HCT116 (cell line): ENCODE measurements at regions not wholly inside any gene's neighbourhood (a gene's known extent, or its start where the extent isn't known, plus 50 kb on each side); places are given as distances from the start of the nearest gene placed in this dataset.

ENCODE experiments used
- ATAC-seq: fragments of 200-7000 bp; cut with Tn5 transposase; 2 replicates; pipeline ENCODE4 v1.9.1; 2020; ENCODE audit warnings: mild to moderate bottlenecking, moderate library complexity
- BruUV-seq: library from RNA; stranded (reverse); fragments of 400-500 nt; replicated peaks from 2 replicates; lab custom pipeline; 2021; lab: Mats Ljungman, UMichigan
- CTCF ChIA-PET: fragments of 300-600 bp; sonication (Branson Sonifier 250); formaldehyde crosslinking; loops from one replicate; lab custom pipeline; 2021; ENCODE audit warnings: antibody characterized with exemption; lab: Charles Lee
- POLR2A ChIA-PET: fragments of 300-600, 350-600 bp; sonication (Branson Sonifier 250); formaldehyde crosslinking; loops from one replicate; lab custom pipeline; 2021; ENCODE audit warnings: antibody characterized with exemption; lab: Charles Lee
- RAD21 ChIA-PET, 2 experiments: fragments of 300-600 bp; sonication (Branson Sonifier 250); formaldehyde crosslinking; loops; one replicate each; lab custom pipeline; 2023; ENCODE audit warnings: low total read pairs in 2 of 2; ENCODE audit not compliant: uncharacterized antibody in 2 of 2, unreplicated experiment in 2 of 2, low non-redundant PET in 1 of 2; lab: Charles Lee
- DNase-seq: peaks from one replicate; pipeline ENCODE4 v3.0.0-alpha.2; 2010; ENCODE audit warnings: low read depth, low spot score
- H2AFZ ChIP-seq: fragments of 200-600 bp; shearing (Covaris generic), sonication (generic); 2 replicates; pipeline ENCODE4 v1.6.1; 2017; ENCODE audit warnings: low read depth, mixed run types, mixed read lengths, antibody characterized with exemption, low read length; ENCODE audit not compliant: poor library complexity, severe bottlenecking
- H3K27ac ChIP-seq: 2 replicates; pipeline ENCODE4 v1.5.1; 2012; ENCODE audit warnings: low read depth, low read length
- H3K27me3 ChIP-seq: fragments of 200-600 bp; sonication (generic); 2 replicates; pipeline ENCODE4 v1.6.1; 2016; ENCODE audit warnings: mixed run types, low read length, mixed read lengths; ENCODE audit not compliant: insufficient read depth
- H3K36me3 ChIP-seq, 2 experiments: fragments of 200-500 bp in 1 of 2; fragments of 200-600 bp in 1 of 2; sonication (Bioruptor generic) in 1 of 2; sonication (generic) in 1 of 2; 2 replicates each; pipeline versions ENCODE4 v1.5.1 to v1.6.1; 2014 to 2016; ENCODE audit warnings: low read length in 2 of 2, inconsistent platforms in 1 of 2, mixed read lengths in 1 of 2, mixed run types in 1 of 2; ENCODE audit not compliant: insufficient read depth in 2 of 2, control insufficient read depth in 1 of 2
- H3K4me1 ChIP-seq, 2 experiments: fragments of 200-600 bp in 1 of 2; sonication (generic) in 1 of 2; 2 replicates each; pipeline versions ENCODE4 v1.5.1 to v1.6.1; 2012 to 2017; ENCODE audit warnings: low read length in 2 of 2, inconsistent platforms in 1 of 2, mild to moderate bottlenecking in 1 of 2, mixed read lengths in 1 of 2, mixed run types in 1 of 2, moderate library complexity in 1 of 2; ENCODE audit not compliant: insufficient read depth in 2 of 2, control insufficient read depth in 1 of 2
- H3K4me2 ChIP-seq: fragments of 200-600 bp; sonication (generic); 2 replicates; pipeline ENCODE4 v1.6.1; 2017; ENCODE audit warnings: mixed run types, low read length, mixed read lengths
- H3K4me3 ChIP-seq, 2 experiments: fragments of 200-600 bp in 1 of 2; sonication (generic) in 1 of 2; replicated peaks in 1 of 2; 2 replicates each; pipeline ENCODE4 v1.5.1; 2011 to 2016; ENCODE audit warnings: low read length in 2 of 2, control low read depth in 1 of 2, low read depth in 1 of 2, mild to moderate bottlenecking in 1 of 2, mixed read lengths in 1 of 2, mixed run types in 1 of 2
- H3K79me2 ChIP-seq: fragments of 200-600 bp; sonication (generic); 2 replicates; pipeline ENCODE4 v1.6.1; 2017; ENCODE audit warnings: mild to moderate bottlenecking, mixed run types, low read length, moderate library complexity, mixed read lengths; ENCODE audit not compliant: insufficient read depth
- H3K9ac ChIP-seq: fragments of 200-600 bp; sonication (generic); 2 replicates; pipeline ENCODE4 v1.6.1; 2016; ENCODE audit warnings: low read length, mixed read lengths
- H3K9me2 ChIP-seq: fragments of 200-600 bp; sonication (generic), shearing (Covaris generic); 2 replicates; pipeline ENCODE4 v1.6.1; 2017; ENCODE audit warnings: mixed run types, mild to moderate bottlenecking, moderate library complexity; ENCODE audit not compliant: insufficient read depth
- H3K9me3 ChIP-seq, 2 experiments: fragments of 200-500 bp in 1 of 2; fragments of 200-600 bp in 1 of 2; sonication (Bioruptor generic) in 1 of 2; sonication (generic) in 1 of 2; 2 replicates each; pipeline ENCODE4 v1.6.1; 2014 to 2017; ENCODE audit warnings: low read length in 2 of 2, mixed read lengths in 2 of 2, inconsistent platforms in 1 of 2, low read depth in 1 of 2, mild to moderate bottlenecking in 1 of 2, mixed run types in 1 of 2, moderate library complexity in 1 of 2; ENCODE audit not compliant: control insufficient read depth in 1 of 2, insufficient read depth in 1 of 2
- H4K20me1 ChIP-seq: fragments of 200-600 bp; sonication (generic), shearing (Covaris generic); 2 replicates; pipeline ENCODE4 v1.6.1; 2017; ENCODE audit warnings: mixed run types, mild to moderate bottlenecking, moderate library complexity; ENCODE audit not compliant: insufficient read depth
- ATF3 ChIP-seq: IDR thresholded peaks from 2 replicates; pipeline ENCODE4 v1.6.1; 2012
- CBX3 ChIP-seq: IDR thresholded peaks from 2 replicates; pipeline ENCODE4 v1.6.1; 2012; ENCODE audit warnings: low read depth
- CEBPB ChIP-seq: IDR thresholded peaks from 2 replicates; pipeline ENCODE4 v1.6.1; 2012; ENCODE audit warnings: low read depth
- EGR1 ChIP-seq: IDR thresholded peaks from 2 replicates; pipeline ENCODE4 v1.6.1; 2012; ENCODE audit warnings: low read depth
- EZH2 ChIP-seq: fragments of 200-600 bp; sonication (generic); IDR thresholded peaks from 2 replicates; pipeline ENCODE4 v1.6.1; 2017; ENCODE audit warnings: antibody characterized with exemption, mixed run types
- EZH2phosphoT487 ChIP-seq: fragments of 200-600 bp; IDR thresholded peaks from 2 replicates; pipeline ENCODE4 v1.6.1; 2018; ENCODE audit warnings: antibody characterized with exemption, borderline replicate concordance
- FOSL1 ChIP-seq: IDR thresholded peaks from 2 replicates; pipeline ENCODE4 v1.6.1; 2012; ENCODE audit warnings: low read depth
- MAX ChIP-seq: IDR thresholded peaks from 2 replicates; pipeline ENCODE4 v1.6.1; 2012
- POLR2A ChIP-seq: IDR thresholded peaks from 2 replicates; pipeline ENCODE4 v1.7.0; 2011; ENCODE audit warnings: borderline replicate concordance; ENCODE audit not compliant: insufficient read depth, insufficient read length; ENCODE audit errors: extremely low read depth
- POLR2AphosphoS5 ChIP-seq: IDR thresholded peaks from 2 replicates; pipeline ENCODE4 v1.6.1; 2011; ENCODE audit warnings: mild to moderate bottlenecking, low read depth, low read length, moderate library complexity
- RAD21 ChIP-seq: IDR thresholded peaks from 2 replicates; pipeline ENCODE4 v1.6.1; 2012; ENCODE audit warnings: low read depth, mild to moderate bottlenecking
- REST ChIP-seq: IDR thresholded peaks from 2 replicates; pipeline ENCODE4 v1.6.1; 2012; ENCODE audit warnings: low read depth
- SIN3A ChIP-seq: IDR thresholded peaks from 2 replicates; pipeline ENCODE4 v1.6.1; 2012; ENCODE audit warnings: low read depth
- SP1 ChIP-seq: IDR thresholded peaks from 2 replicates; pipeline ENCODE4 v1.6.1; 2012; ENCODE audit warnings: low read depth
- SRF ChIP-seq: IDR thresholded peaks from 2 replicates; pipeline ENCODE4 v1.6.1; 2012; ENCODE audit warnings: low read depth
- YY1 ChIP-seq: IDR thresholded peaks from 2 replicates; pipeline ENCODE4 v1.6.1; 2011; ENCODE audit warnings: low read length, low read depth, moderate library complexity, mild to moderate bottlenecking; ENCODE audit not compliant: insufficient replicate concordance; ENCODE audit errors: extremely low read depth
- ZBTB33 ChIP-seq: IDR thresholded peaks from 2 replicates; pipeline ENCODE4 v1.6.1; 2011; ENCODE audit warnings: mild to moderate bottlenecking, low read length, moderate library complexity; ENCODE audit not compliant: insufficient replicate concordance; ENCODE audit errors: extremely low read depth
- ZFX ChIP-seq: fragments of 450-650 bp; IDR thresholded peaks from 2 replicates; pipeline ENCODE4 v1.6.1; 2017
- ZNF274 ChIP-seq: fragments of 200-500 bp; sonication (Bioruptor generic); IDR thresholded peaks from 2 replicates; pipeline ENCODE4 v1.6.1; 2014; ENCODE audit warnings: mild to moderate bottlenecking, low read depth, low read length, inconsistent platforms
- intact Hi-C: fragments of 100-400 bp; cut with micrococcal nuclease; formaldehyde crosslinking; loops from 2 replicates; pipeline ENCODE4 v1.10.0; 2022

GRCh38 chr9:96160866-96161265, 141.1 kb downstream of the HSD17B3 start (continued):
- TF ChIP-seq ZNF274 (no peak), ZFX (no peak), EZH2phosphoT487 (no peak), POLR2A (no peak)

- no peaks in the 10 kb centered on the region for H3K27me3 ChIP-seq
- TF ChIP-seq EGR1 (no peak), ATF3 (no peak), SP1 (no peak), EZH2phosphoT487 (no peak), POLR2AphosphoS5 (no peak), CEBPB (no peak), RAD21 (no peak), ZNF274 (no peak), CBX3 (no peak), YY1 (no peak), POLR2A (no peak), SIN3A (no peak), FOSL1 (no peak), EZH2 (no peak), SRF (no peak), REST (no peak), ZBTB33 (no peak), MAX (no peak)
- no TSS peak for BruUV-seq
- ChIA-PET POLR2A (no interaction called here), CTCF (no interaction called here), RAD21 (no interaction called here)
- H3K9me3 ChIP-seq, result no peaks in the 10 kb centered on the region
- no peak for ATAC-seq
- H3K4me1 ChIP-seq, result no peaks in the 10 kb centered on the region
- no peak for DNase-seq
- H3K9me2 ChIP-seq, result no peaks in the 10 kb centered on the region
- H3K9ac ChIP-seq, result no peak overlapping the region
- intact Hi-C loops, result no loop called here
- H3K79me2 ChIP-seq, result no peaks in the 10 kb centered on the region
- H4K20me1 ChIP-seq, result no peaks in the 10 kb centered on the region
- no peaks in the 10 kb centered on the region for H3K36me3 ChIP-seq
- no peak overlapping the region for H2AFZ ChIP-seq
- H3K4me3 ChIP-seq, result no peak overlapping the region
- no peak overlapping the region for H3K4me2 ChIP-seq
- no peak overlapping the region for H3K27ac ChIP-seq
These were observed 141.8 kb downstream of the HSD17B3 start for GRCh38 chr9:96160168-96160567.
